Fibroblast of lung (primary cell): ENCODE measurements at regions not wholly inside any gene's neighbourhood (a gene's known extent, or its start where the extent isn't known, plus 50 kb on each side); places are given as distances from the start of the nearest gene placed in this dataset.

Source experiments
- DNase-seq, 2 donors: peaks; one replicate each; pipeline versions ENCODE4 v3.0.0 to v3.0.0-alpha.2; 2010; ENCODE audit warnings: low read depth in 2 of 2
- H2AFZ ChIP-seq: 2 replicates; pipeline ENCODE4 v1.5.1; 2012; ENCODE audit warnings: low read length, control low read depth, inconsistent platforms
- H3K27ac ChIP-seq: 2 replicates; pipeline ENCODE4 v1.5.1; 2011; ENCODE audit warnings: low read length, control low read depth; ENCODE audit not compliant: insufficient read depth
- H3K27me3 ChIP-seq: 2 replicates; pipeline ENCODE4 v1.5.1; 2011; ENCODE audit warnings: mild to moderate bottlenecking, low read length; ENCODE audit not compliant: control insufficient read depth, insufficient read depth
- H3K36me3 ChIP-seq: 2 replicates; pipeline ENCODE4 v1.5.1; 2011; ENCODE audit warnings: low read length; ENCODE audit not compliant: control insufficient read depth, insufficient read depth
- H3K4me1 ChIP-seq: 2 replicates; pipeline ENCODE4 v1.5.1; 2011; ENCODE audit warnings: low read length; ENCODE audit not compliant: control insufficient read depth, insufficient read depth; ENCODE audit errors: extremely low read depth
- H3K4me2 ChIP-seq: 2 replicates; pipeline ENCODE4 v1.5.1; 2011; ENCODE audit warnings: low read length, control low read depth; ENCODE audit not compliant: insufficient read depth; ENCODE audit errors: extremely low read depth
- H3K4me3 ChIP-seq, 4 experiments: fragments of 200-600 bp in 1 of 4; sonication (generic) in 1 of 4; replicated peaks in 1 of 4; 2 replicates each; pipeline ENCODE4 v1.5.1; 2011 to 2016; ENCODE audit warnings: low read length in 4 of 4, low read depth in 3 of 4, mild to moderate bottlenecking in 3 of 4, control low read depth in 2 of 4, inconsistent platforms in 1 of 4, mixed read lengths in 1 of 4; ENCODE audit not compliant: insufficient read depth in 1 of 4; ENCODE audit errors: control extremely low read depth in 1 of 4
- H3K79me2 ChIP-seq: 2 replicates; pipeline ENCODE4 v1.5.1; 2012; ENCODE audit warnings: mild to moderate bottlenecking, low read length, inconsistent platforms; ENCODE audit not compliant: control insufficient read depth, insufficient read depth
- H3K9ac ChIP-seq: 2 replicates; pipeline ENCODE4 v1.5.1; 2011; ENCODE audit warnings: mild to moderate bottlenecking, low read length, control low read depth; ENCODE audit not compliant: insufficient read depth
- H3K9me3 ChIP-seq: 2 replicates; pipeline ENCODE4 v1.5.1; 2012; ENCODE audit warnings: low read depth, low read length; ENCODE audit not compliant: control insufficient read depth, insufficient read depth
- H4K20me1 ChIP-seq: 2 replicates; pipeline ENCODE4 v1.5.1; 2011; ENCODE audit warnings: low read length; ENCODE audit not compliant: control insufficient read depth, insufficient read depth; ENCODE audit errors: extremely low read depth
- CTCF ChIP-seq, 2 donors: IDR thresholded peaks in 1 of 2; conservative IDR thresholded peaks in 1 of 2; 1 replicate in 1 of 2; 2 replicates in 1 of 2; pipeline ENCODE4 v1.5.1; 2011 to 2012; ENCODE audit warnings: low read length in 2 of 2, control low read depth in 1 of 2, inconsistent platforms in 1 of 2, low read depth in 1 of 2, mild to moderate bottlenecking in 1 of 2
- EZH2 ChIP-seq: IDR thresholded peaks from 2 replicates; pipeline ENCODE4 v1.5.1; 2012; ENCODE audit warnings: low read length, control low read depth, mild to moderate bottlenecking; ENCODE audit errors: missing control alignments

GRCh38 chr9:34896112-34896511 lies 62.0 kb upstream of the PHF24 start:
- H3K4me1 ChIP-seq: no peaks in the 10 kb centered on the region
- no peak overlapping the region for H3K27ac ChIP-seq
- H3K79me2 ChIP-seq: no peaks in the 10 kb centered on the region
- no peak overlapping the region for H2AFZ ChIP-seq
- DNase-seq: no peak
- H3K36me3 ChIP-seq: no peaks in the 10 kb centered on the region
- H3K9me3 ChIP-seq: no peaks in the 10 kb centered on the region
- peaks cover 21% of the 10 kb centered on the region for H3K27me3 ChIP-seq
- no peak overlapping the region for H3K9ac ChIP-seq
- no peak overlapping the region for H3K4me2 ChIP-seq
- no peak overlapping the region for H3K4me3 ChIP-seq
- TF ChIP-seq CTCF (conservative IDR thresholded peaks at IDR 0.05 in 1 of 2, IDR thresholded peaks at IDR 0.05 in 1 of 2; ENCODE audit: low read depth in 1 of 2, low read length in 2 of 2) (peak in 1 of 2 donors; percentile 0), EZH2 (no peak)
- no peaks in the 10 kb centered on the region for H4K20me1 ChIP-seq

- DNase-seq: no peak
- Histone ChIP-seq H3K27me3 (peaks cover 19% of the 10 kb centered on the region), H3K4me1 (no peaks in the 10 kb centered on the region), H2AFZ (no peak overlapping the region), H3K4me3 (no peak overlapping the region), H3K36me3 (no peaks in the 10 kb centered on the region), H3K27ac (no peak overlapping the region), H3K9ac (no peak overlapping the region), H3K79me2 (no peaks in the 10 kb centered on the region), H3K9me3 (no peaks in the 10 kb centered on the region), H4K20me1 (no peaks in the 10 kb centered on the region), H3K4me2 (no peak overlapping the region)
- TF ChIP-seq EZH2 (no peak), CTCF (conservative IDR thresholded peaks at IDR 0.05 in 1 of 2, IDR thresholded peaks at IDR 0.05 in 1 of 2; ENCODE audit: low read depth in 1 of 2, low read length in 2 of 2) (no peak)
These were observed 65.2 kb upstream of the PHF24 start for GRCh38 chr9:34892886-34893285.

GRCh38 chr9:34891386-34891785 lies 66.7 kb upstream of the PHF24 start:
- no peaks in the 10 kb centered on the region for H3K9me3 ChIP-seq
- no peak for TF ChIP-seq CTCF (conservative IDR thresholded peaks at IDR 0.05 in 1 of 2, IDR thresholded peaks at IDR 0.05 in 1 of 2; ENCODE audit: low read depth in 1 of 2, low read length in 2 of 2)
- TF ChIP-seq EZH2: no peak
- no peaks in the 10 kb centered on the region for H4K20me1 ChIP-seq
- peaks cover 13% of the 10 kb centered on the region for H3K27me3 ChIP-seq
- no peak overlapping the region for H2AFZ ChIP-seq
- H3K36me3 ChIP-seq: no peaks in the 10 kb centered on the region
- no peak overlapping the region for H3K27ac ChIP-seq
- H3K79me2 ChIP-seq: no peaks in the 10 kb centered on the region
- no peak for DNase-seq
- no peak overlapping the region for H3K4me2 ChIP-seq
- H3K4me3 ChIP-seq: no peak overlapping the region
- H3K9ac ChIP-seq: no peak overlapping the region
- no peaks in the 10 kb centered on the region for H3K4me1 ChIP-seq
